ENCODE measurements at regions not wholly inside any gene's neighbourhood (a gene's known extent, or its start where the extent isn't known, plus 50 kb on each side); places are given as distances from the start of the nearest gene placed in this dataset.

GRCh38 chr4:8710946-8711345 lies 118.4 kb downstream of the CPZ start:
- DNase-seq (ENCODE audit: low read depth) = no peak

GRCh38 chr4:8710416-8710815 lies 117.9 kb downstream of the CPZ start:
- DNase-seq (ENCODE audit: low read depth) = no peak

GRCh38 chr4:8709729-8710360 lies 117.3 kb downstream of the CPZ start:
- DNase-seq (ENCODE audit: low read depth) = no peak

GRCh38 chr4:8709050-8709728 lies 116.6 kb downstream of the CPZ start:
- DNase-seq (ENCODE audit: low read depth) = no peak

- no peak for DNase-seq (ENCODE audit: low read depth)
These were observed 115.9 kb downstream of the CPZ start for GRCh38 chr4:8708401-8709021.

GRCh38 chr4:8707045-8707781 lies 114.6 kb downstream of the CPZ start:
- DNase-seq (ENCODE audit: low read depth) = no peak

GRCh38 chr4:8706216-8707044 lies 113.9 kb downstream of the CPZ start:
- no peak for DNase-seq (ENCODE audit: low read depth)

GRCh38 chr4:8705161-8706145 lies 112.9 kb downstream of the CPZ start:
- no peak for DNase-seq (ENCODE audit: low read depth)

- DNase-seq (ENCODE audit: low read depth) = no peak
These were observed 112.1 kb downstream of the CPZ start for GRCh38 chr4:8704632-8705031.

- DNase-seq (ENCODE audit: low read depth) = no peak
These were observed 111.4 kb downstream of the CPZ start for GRCh38 chr4:8703857-8704495.

- no peak for DNase-seq (ENCODE audit: low read depth)
These were observed 110.8 kb downstream of the CPZ start for GRCh38 chr4:8703401-8703696.

- no peak for DNase-seq (ENCODE audit: low read depth)
These were observed 110.2 kb downstream of the CPZ start for GRCh38 chr4:8702516-8703400.

GRCh38 chr4:8702020-8702495 lies 109.5 kb downstream of the CPZ start:
- DNase-seq (ENCODE audit: low read depth) = no peak

GRCh38 chr4:8701126-8702019 lies 108.8 kb downstream of the CPZ start:
- no peak for DNase-seq (ENCODE audit: low read depth)

GRCh38 chr4:8700531-8700930 lies 108.0 kb downstream of the CPZ start:
- DNase-seq (ENCODE audit: low read depth) = no peak

- no peak for DNase-seq (ENCODE audit: low read depth)
These were observed 107.0 kb downstream of the CPZ start for GRCh38 chr4:8699479-8700145.

- no peak for DNase-seq (ENCODE audit: low read depth)
These were observed 106.5 kb downstream of the CPZ start for GRCh38 chr4:8699063-8699385.
